ENCODE measurements at regions not wholly inside any gene's neighbourhood (a gene's known extent, or its start where the extent isn't known, plus 50 kb on each side); places are given as distances from the start of the nearest gene placed in this dataset.
A peak's percentile ranks its signal among the peaks of the same experiment; 100 is the strongest.

GRCh38 chr20:60782959-60783625 is 469.0 kb upstream of the CDH4 start:
- no peak overlapping the region for H3K18ac ChIP-seq (ENCODE audit: low read length)
- no peak overlapping the region for H2AK5ac ChIP-seq (ENCODE audit: low read length)
- H3K14ac ChIP-seq (ENCODE audit: low read length): no peak overlapping the region
- no peak overlapping the region for H2BK5ac ChIP-seq (ENCODE audit: low read depth, low read length, poor library complexity)
- no peak overlapping the region for H4K8ac ChIP-seq (ENCODE audit: low read depth, low read length)
- H3K27ac ChIP-seq (ENCODE audit: low read depth, low read length): no peak overlapping the region
- peaks cover 3% of the 10 kb centered on the region for H3K9me3 ChIP-seq (ENCODE audit: insufficient read depth, low read depth, low read length)
- H3K4me1 ChIP-seq (ENCODE audit: control insufficient read depth in 1 of 2, insufficient read depth in 2 of 2, low read length in 2 of 2): no peaks in the 10 kb centered on the region
- no peak for DNase-seq
- no peak overlapping the region for H4K91ac ChIP-seq (ENCODE audit: low read depth, low read length)
- no peak overlapping the region for H3K9ac ChIP-seq (ENCODE audit: low read length)
- no peak overlapping the region for H4K12ac ChIP-seq (ENCODE audit: low read depth, low read length)
- H2BK120ac ChIP-seq (ENCODE audit: insufficient read depth, low read length, poor library complexity): no peak overlapping the region
- no peak overlapping the region for H3K4me2 ChIP-seq (ENCODE audit: low read length)
- H3K27me3 ChIP-seq (ENCODE audit: insufficient read depth, low read length): no peaks in the 10 kb centered on the region
- H3K79me1 ChIP-seq (ENCODE audit: low read length): no peaks in the 10 kb centered on the region
- H3K36me3 ChIP-seq (ENCODE audit: control insufficient read depth in 1 of 2, insufficient read depth in 2 of 2, low read length in 2 of 2): no peaks in the 10 kb centered on the region
- H3K4ac ChIP-seq (ENCODE audit: low read depth, low read length): no peak overlapping the region
- no peaks in the 10 kb centered on the region for H3K79me2 ChIP-seq (ENCODE audit: control insufficient read depth, insufficient read depth, low read length, poor library complexity)
- peak overlapping the region; percentile 18 for H3K4me3 ChIP-seq (ENCODE audit: low read depth, low read length)
- H2AFZ ChIP-seq (ENCODE audit: insufficient read depth, low read length, poor library complexity): no peak overlapping the region
- no CpG with 5 or more reads among the region's 7 CpGs for WGBS (ENCODE audit: extremely low coverage, insufficient coverage, insufficient read length)
- no peak overlapping the region for H3K23ac ChIP-seq (ENCODE audit: low read length)
- no peak overlapping the region for H2BK12ac ChIP-seq (ENCODE audit: low read length)

- Histone ChIP-seq H3K9me3 (ENCODE audit: insufficient read depth, low read depth, low read length) (peaks cover 3% of the 10 kb centered on the region), H3K4me3 (ENCODE audit: low read depth, low read length) (no peak overlapping the region), H3K4me1 (ENCODE audit: control insufficient read depth in 1 of 2, insufficient read depth in 2 of 2, low read length in 2 of 2) (no peaks in the 10 kb centered on the region), H3K79me2 (ENCODE audit: control insufficient read depth, insufficient read depth, low read length, poor library complexity) (no peaks in the 10 kb centered on the region), H4K91ac (ENCODE audit: low read depth, low read length) (no peak overlapping the region), H2AK5ac (ENCODE audit: low read length) (no peak overlapping the region), H2BK5ac (ENCODE audit: low read depth, low read length, poor library complexity) (no peak overlapping the region), H4K12ac (ENCODE audit: low read depth, low read length) (no peak overlapping the region), H3K4ac (ENCODE audit: low read depth, low read length) (no peak overlapping the region), H3K9ac (ENCODE audit: low read length) (no peak overlapping the region), H2BK12ac (ENCODE audit: low read length) (no peak overlapping the region), H4K8ac (ENCODE audit: low read depth, low read length) (no peak overlapping the region), H2BK120ac (ENCODE audit: insufficient read depth, low read length, poor library complexity) (no peak overlapping the region), H3K23ac (ENCODE audit: low read length) (no peak overlapping the region), H3K36me3 (ENCODE audit: control insufficient read depth in 1 of 2, insufficient read depth in 2 of 2, low read length in 2 of 2) (no peaks in the 10 kb centered on the region), H3K18ac (ENCODE audit: low read length) (no peak overlapping the region), H3K79me1 (ENCODE audit: low read length) (no peaks in the 10 kb centered on the region), H3K27me3 (ENCODE audit: insufficient read depth, low read length) (no peaks in the 10 kb centered on the region), H3K4me2 (ENCODE audit: low read length) (no peak overlapping the region), H3K14ac (ENCODE audit: low read length) (no peak overlapping the region), H3K27ac (ENCODE audit: low read depth, low read length) (no peak overlapping the region), H2AFZ (ENCODE audit: insufficient read depth, low read length, poor library complexity) (no peak overlapping the region)
- WGBS (ENCODE audit: extremely low coverage, insufficient coverage, insufficient read length): no CpG with 5 or more reads among the region's 1 CpG
- no peak for DNase-seq
Measured at GRCh38 chr20:60785301-60785700, 466.8 kb upstream of the CDH4 start.

GRCh38 chr20:60785785-60786184 is 466.3 kb upstream of the CDH4 start:
- Histone ChIP-seq H3K9me3 (ENCODE audit: insufficient read depth, low read depth, low read length) (peaks cover 3% of the 10 kb centered on the region), H4K8ac (ENCODE audit: low read depth, low read length) (no peak overlapping the region), H2BK120ac (ENCODE audit: insufficient read depth, low read length, poor library complexity) (no peak overlapping the region), H3K4ac (ENCODE audit: low read depth, low read length) (no peak overlapping the region), H3K4me2 (ENCODE audit: low read length) (no peak overlapping the region), H4K91ac (ENCODE audit: low read depth, low read length) (no peak overlapping the region), H3K36me3 (ENCODE audit: control insufficient read depth in 1 of 2, insufficient read depth in 2 of 2, low read length in 2 of 2) (no peaks in the 10 kb centered on the region), H2BK12ac (ENCODE audit: low read length) (no peak overlapping the region), H3K4me3 (ENCODE audit: low read depth, low read length) (no peak overlapping the region), H2AK5ac (ENCODE audit: low read length) (no peak overlapping the region), H3K18ac (ENCODE audit: low read length) (no peak overlapping the region), H3K14ac (ENCODE audit: low read length) (no peak overlapping the region), H3K23ac (ENCODE audit: low read length) (no peak overlapping the region), H3K4me1 (ENCODE audit: control insufficient read depth in 1 of 2, insufficient read depth in 2 of 2, low read length in 2 of 2) (no peaks in the 10 kb centered on the region), H3K79me2 (ENCODE audit: control insufficient read depth, insufficient read depth, low read length, poor library complexity) (no peaks in the 10 kb centered on the region), H3K79me1 (ENCODE audit: low read length) (no peaks in the 10 kb centered on the region), H3K27ac (ENCODE audit: low read depth, low read length) (no peak overlapping the region), H3K27me3 (ENCODE audit: insufficient read depth, low read length) (no peaks in the 10 kb centered on the region), H2AFZ (ENCODE audit: insufficient read depth, low read length, poor library complexity) (no peak overlapping the region), H2BK5ac (ENCODE audit: low read depth, low read length, poor library complexity) (no peak overlapping the region), H3K9ac (ENCODE audit: low read length) (no peak overlapping the region), H4K12ac (ENCODE audit: low read depth, low read length) (no peak overlapping the region)
- no CpG with 5 or more reads among the region's 7 CpGs for WGBS (ENCODE audit: extremely low coverage, insufficient coverage, insufficient read length)
- DNase-seq: no peak

- H3K27ac ChIP-seq (ENCODE audit: low read depth, low read length): no peak overlapping the region
- no peak overlapping the region for H2AK5ac ChIP-seq (ENCODE audit: low read length)
- no peak overlapping the region for H3K4me3 ChIP-seq (ENCODE audit: low read depth, low read length)
- no peak overlapping the region for H3K18ac ChIP-seq (ENCODE audit: low read length)
- H3K4me2 ChIP-seq (ENCODE audit: low read length): no peak overlapping the region
- H4K91ac ChIP-seq (ENCODE audit: low read depth, low read length): no peak overlapping the region
- no peak overlapping the region for H2AFZ ChIP-seq (ENCODE audit: insufficient read depth, low read length, poor library complexity)
- no peaks in the 10 kb centered on the region for H3K79me1 ChIP-seq (ENCODE audit: low read length)
- H4K12ac ChIP-seq (ENCODE audit: low read depth, low read length): no peak overlapping the region
- H3K9ac ChIP-seq (ENCODE audit: low read length): no peak overlapping the region
- H3K9me3 ChIP-seq (ENCODE audit: insufficient read depth, low read depth, low read length): peaks cover 3% of the 10 kb centered on the region
- no peaks in the 10 kb centered on the region for H3K36me3 ChIP-seq (ENCODE audit: control insufficient read depth in 1 of 2, insufficient read depth in 2 of 2, low read length in 2 of 2)
- H3K4me1 ChIP-seq (ENCODE audit: control insufficient read depth in 1 of 2, insufficient read depth in 2 of 2, low read length in 2 of 2): no peaks in the 10 kb centered on the region
- H3K23ac ChIP-seq (ENCODE audit: low read length): no peak overlapping the region
- H4K8ac ChIP-seq (ENCODE audit: low read depth, low read length): no peak overlapping the region
- H2BK120ac ChIP-seq (ENCODE audit: insufficient read depth, low read length, poor library complexity): no peak overlapping the region
- DNase-seq: no peak
- no peak overlapping the region for H2BK5ac ChIP-seq (ENCODE audit: low read depth, low read length, poor library complexity)
- H3K4ac ChIP-seq (ENCODE audit: low read depth, low read length): no peak overlapping the region
- H3K79me2 ChIP-seq (ENCODE audit: control insufficient read depth, insufficient read depth, low read length, poor library complexity): no peaks in the 10 kb centered on the region
- no peak overlapping the region for H2BK12ac ChIP-seq (ENCODE audit: low read length)
- no peak overlapping the region for H3K14ac ChIP-seq (ENCODE audit: low read length)
- no peaks in the 10 kb centered on the region for H3K27me3 ChIP-seq (ENCODE audit: insufficient read depth, low read length)
- no CpG with 5 or more reads among the region's 4 CpGs for WGBS (ENCODE audit: extremely low coverage, insufficient coverage, insufficient read length)
Measured at GRCh38 chr20:60786686-60787217, 465.3 kb upstream of the CDH4 start.
